Left cardiac atrium (tissue), 4 donors: ENCODE measurements at regions not wholly inside any gene's neighbourhood (a gene's known extent, or its start where the extent isn't known, plus 50 kb on each side); places are given as distances from the start of the nearest gene placed in this dataset.
"Not testable (repeated sequence)": the region's sequence is repeated elsewhere in the genome, so short reads cannot be mapped to it uniquely, and the experiment has no call there.

Experiments used
- ATAC-seq, 2 donors: fragments of 200-7000 bp; cut with Tn5 transposase; one replicate each; pipeline ENCODE4 v1.9.1; 2020; ENCODE audit warnings: mild to moderate bottlenecking in 2 of 2, moderate library complexity in 2 of 2
- DNase-seq: peaks from one replicate; pipeline ENCODE4 v3.0.0-alpha.2; 2020
- intact Hi-C, 2 donors: fragments of 100-400 bp; cut with DNase I; formaldehyde crosslinking; loops; one replicate each; pipeline versions ENCODE4 v1.14.1 to v1.15.1; 2022 to 2023
- donor health status: DM: no; HTN: yes; CAD: no.
- donor health status: DM: no; HTN: yes; CAD: no; lungs with severe emphysema.
- donor health status: DM: yes; HTN: yes; CAD: no.
- donor health status: Dilated cardiomyopathy.

DNA sequence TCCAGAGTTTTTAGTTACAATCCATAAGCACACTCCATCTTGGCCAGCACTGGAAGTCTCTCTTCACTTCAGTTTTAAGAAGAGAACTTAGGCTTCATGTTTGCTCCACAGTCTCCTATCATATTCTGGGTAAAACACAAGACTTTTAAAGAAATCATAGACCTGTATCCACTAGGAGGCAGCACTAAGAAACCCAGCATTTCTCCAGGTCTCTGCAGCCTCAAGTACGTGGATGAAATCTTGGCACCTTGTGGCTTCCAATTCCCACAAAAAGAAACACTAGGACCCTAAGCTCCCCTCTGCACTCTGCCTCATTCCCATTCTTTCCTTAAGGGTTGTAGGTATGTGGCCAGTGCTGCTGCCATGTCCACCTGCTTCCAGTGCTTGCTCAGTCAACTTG lies 367.3 kb upstream of the CASK start:
- DNase-seq: no peak
- intact Hi-C loops: no loop called here
- no peak for ATAC-seq

DNA sequence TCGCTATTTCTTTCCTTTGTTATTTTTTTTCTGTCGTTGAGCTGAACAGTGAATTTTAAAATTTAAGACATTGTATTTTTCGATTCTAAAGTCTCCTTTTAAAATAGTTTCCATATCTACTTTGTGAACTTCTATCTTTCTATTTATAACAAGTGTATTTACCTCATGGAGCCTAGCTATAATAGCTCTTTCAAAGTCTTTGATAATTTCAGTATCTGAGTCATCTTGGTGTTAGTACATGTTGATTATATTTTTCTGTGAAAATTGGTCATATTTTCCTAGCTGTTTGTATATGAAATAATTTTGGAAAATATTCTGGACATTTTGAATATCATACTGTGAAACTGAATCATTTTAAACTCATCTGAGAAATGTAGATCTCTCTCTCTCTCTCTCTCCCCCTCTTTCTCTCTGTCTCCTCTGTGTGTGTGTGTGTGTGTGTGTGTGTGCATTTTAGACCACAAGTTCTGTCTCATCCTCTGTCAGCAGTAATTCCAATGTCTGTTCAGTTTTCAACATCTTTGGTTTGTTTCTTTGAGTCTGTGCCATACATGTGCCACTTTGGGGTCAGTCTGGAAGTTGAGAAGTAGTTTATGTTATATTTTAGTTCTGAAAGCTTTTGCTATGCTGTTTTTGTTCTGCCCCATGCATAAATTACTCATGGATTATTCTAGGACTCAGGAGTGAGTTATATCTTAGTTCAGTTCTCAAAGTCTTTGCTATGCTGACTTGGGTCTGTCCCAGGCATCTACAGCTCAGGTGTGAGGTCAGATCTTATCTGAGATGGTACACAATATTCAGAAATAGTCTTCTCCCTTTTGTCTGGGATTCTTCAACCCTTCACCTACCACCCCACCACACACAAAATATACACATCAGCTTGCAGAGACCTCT lies 366.4 kb upstream of the CASK start:
- intact Hi-C loops: no loop called here
- ATAC-seq (no peak), DNase-seq (no peak)

DNA sequence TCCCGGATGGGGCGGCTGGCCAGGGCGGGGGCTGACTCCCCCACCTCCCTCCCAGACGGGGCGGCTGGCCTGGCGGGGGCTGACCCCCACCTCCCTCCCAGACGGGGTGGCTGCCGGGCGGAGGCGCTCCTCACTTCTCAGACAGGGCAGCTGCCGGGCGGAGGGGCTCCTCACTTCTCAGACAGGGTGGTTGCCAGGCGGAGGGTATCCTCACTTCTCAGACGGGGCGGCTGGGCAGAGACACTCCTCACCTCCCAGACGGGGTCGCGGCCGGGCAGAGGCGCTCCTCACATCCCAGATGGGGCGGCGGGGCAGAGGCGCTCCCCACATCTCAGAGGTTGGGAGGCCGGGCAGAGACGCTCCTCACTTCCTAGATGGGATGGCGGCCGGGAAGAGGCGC lies 362.3 kb upstream of the CASK start:
- ATAC-seq, DNase-seq, intact Hi-C loops: not testable (repeated sequence)

DNA sequence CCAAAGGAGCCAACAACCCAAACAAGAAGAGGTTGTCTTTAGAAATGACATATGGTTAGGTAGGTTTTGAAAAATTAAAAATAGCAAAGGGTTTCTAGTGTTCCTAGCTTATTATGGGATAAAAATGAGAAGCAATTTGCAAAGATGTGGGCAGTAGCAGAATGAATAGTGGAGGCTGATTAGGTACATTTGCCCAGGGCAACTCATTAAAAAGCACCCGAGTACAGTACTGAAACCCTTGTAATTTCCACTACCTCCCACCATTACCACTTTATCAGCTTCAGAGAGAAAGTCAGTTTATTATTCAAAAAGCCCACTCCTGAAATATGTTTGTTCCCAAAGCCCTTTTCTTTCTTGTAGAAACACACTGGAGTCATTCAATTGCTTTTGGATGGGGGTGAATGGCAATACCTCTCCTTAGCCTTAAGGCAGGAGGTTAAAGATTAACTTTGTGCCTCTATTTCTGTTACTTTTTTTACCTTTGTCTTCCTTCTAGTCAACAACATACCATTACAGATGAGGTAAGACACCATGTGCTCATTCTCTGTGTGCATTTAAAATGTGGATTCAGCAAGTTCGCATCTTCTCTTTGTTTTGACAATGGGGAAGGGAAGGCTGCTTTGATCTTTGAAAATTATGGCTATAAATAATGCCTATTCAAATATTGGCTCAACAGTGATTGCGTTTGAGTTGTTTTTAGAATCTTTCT lies 353.8 kb upstream of the CASK start:
- ATAC-seq (no peak), DNase-seq (no peak)
- intact Hi-C loops: no loop called here

DNA sequence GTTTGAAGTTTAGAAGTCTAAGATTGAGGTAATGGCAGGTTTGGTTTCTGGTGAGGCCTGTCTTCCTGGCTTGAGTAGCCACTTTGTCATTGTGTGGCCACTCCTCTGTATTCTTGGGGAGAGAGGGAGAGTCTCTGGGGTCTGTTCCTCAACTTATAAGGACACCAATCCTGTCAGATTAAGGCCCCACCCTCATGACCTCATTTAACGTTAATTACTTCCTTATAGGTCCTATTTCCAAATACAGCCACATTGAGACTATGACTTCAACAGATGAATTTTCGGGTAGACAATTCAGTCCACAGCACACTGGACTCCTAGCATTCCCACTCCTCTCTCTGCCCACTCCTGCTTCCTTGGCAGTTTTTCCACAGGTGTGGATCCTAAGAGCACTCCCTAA lies 350.8 kb upstream of the CASK start:
- intact Hi-C loops: no loop called here
- ATAC-seq (no peak), DNase-seq (no peak)

DNA sequence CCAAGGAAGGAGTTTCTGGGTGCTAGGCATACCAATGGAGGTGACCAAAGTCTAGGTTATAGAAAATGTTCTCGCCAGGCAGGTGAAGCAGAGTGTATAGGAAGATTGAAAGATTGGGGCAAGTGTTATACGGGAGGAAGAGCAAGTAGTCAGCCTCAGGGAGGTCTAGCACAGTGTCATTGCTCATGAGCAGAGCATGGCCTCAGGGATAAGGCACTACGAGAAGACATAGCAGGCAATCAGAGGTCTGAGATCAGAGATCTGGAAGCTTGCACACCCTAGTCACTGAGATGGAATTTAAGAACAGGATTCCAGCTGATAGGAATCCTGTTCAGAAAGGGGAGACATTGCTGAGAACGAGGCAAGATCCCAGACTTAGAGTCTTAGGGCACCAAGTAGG lies 350.0 kb upstream of the CASK start:
- ATAC-seq: no peak
- intact Hi-C loops: no loop called here
- no peak for DNase-seq

DNA sequence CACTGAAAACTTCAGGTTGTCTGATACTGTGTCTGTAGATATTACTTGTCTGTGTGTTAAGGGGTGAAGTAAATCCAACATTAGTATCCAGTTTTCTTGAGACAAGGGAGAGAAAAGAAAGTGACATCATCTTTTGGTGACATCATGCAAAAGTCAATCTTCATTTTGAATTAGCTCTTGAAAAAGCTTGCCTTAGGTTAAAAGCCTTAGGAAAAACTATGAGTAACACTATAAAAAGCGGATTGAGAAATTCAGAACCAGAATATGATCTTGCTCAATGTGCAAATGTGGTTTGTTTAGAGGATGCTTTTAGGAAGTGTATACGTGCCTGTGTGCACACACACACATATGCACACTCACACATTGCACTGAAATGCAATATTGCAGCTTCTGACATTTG lies 345.8 kb upstream of the CASK start:
- DNase-seq (no peak), ATAC-seq (no peak)
- intact Hi-C loops: no loop called here

DNA sequence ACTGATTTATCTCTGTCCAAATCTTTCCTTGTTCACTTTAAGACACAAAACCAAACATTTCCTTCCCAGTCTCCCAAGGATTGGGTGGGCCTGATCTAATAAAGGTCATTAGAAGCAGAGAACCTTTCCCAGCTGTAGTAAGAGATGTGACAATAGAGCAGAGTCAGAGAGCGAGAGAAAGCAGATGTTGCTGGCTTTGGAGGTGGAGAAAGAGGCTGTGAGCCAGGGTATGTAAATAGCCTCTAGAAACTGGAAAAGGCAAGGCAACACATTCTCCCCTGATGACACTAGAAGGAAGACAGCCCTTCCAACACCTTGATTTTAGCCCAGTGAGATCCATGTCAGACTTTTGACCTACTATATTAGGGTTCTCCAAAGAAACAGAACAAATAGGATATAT lies 337.5 kb upstream of the CASK start:
- intact Hi-C loops: no loop called here
- ATAC-seq (no peak), DNase-seq (no peak)

DNA sequence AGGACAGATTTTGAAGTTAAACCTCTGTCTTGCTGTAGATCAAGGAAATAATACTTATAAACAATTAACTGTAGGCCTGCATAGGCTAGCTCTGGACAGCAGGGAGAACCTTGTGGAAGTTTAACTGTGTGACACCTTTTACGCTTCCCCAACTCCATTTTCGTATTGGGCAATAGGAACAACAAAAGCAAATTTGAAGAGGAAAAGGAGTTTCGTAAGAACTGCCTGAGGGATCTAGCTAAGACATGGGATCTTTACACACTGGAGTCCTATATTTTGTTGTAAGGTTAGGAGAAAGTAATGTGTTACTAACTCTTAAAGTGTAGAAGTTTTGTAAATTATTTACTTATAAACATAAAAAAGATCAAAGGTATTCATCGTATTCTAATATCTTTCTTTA lies 324.9 kb upstream of the CASK start:
- intact Hi-C loops: no loop called here
- no peak for ATAC-seq

DNA sequence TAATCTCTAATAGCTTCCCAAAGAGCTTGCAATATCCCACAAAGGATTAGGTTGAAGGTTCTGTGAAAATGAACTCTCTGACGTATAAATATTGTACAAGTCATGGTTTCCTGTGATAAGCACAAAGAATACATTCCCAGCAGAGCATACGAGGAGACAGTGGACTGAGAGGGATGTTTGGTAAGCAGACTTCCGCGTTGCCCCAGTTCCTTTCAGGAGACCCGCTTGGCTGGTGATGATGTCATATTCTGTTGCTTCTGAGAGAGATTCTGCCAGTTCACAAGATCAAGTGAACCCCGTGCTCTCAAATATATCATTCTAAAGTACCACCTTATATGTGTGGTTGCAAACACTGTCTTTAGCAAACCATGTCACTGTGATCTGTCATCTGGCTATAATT lies 323.9 kb upstream of the CASK start:
- DNase-seq (no peak), ATAC-seq (no peak)
- intact Hi-C loops: no loop called here

More for the DNA sequence above, 324.9 kb upstream of the CASK start:
- no peak for DNase-seq

DNA sequence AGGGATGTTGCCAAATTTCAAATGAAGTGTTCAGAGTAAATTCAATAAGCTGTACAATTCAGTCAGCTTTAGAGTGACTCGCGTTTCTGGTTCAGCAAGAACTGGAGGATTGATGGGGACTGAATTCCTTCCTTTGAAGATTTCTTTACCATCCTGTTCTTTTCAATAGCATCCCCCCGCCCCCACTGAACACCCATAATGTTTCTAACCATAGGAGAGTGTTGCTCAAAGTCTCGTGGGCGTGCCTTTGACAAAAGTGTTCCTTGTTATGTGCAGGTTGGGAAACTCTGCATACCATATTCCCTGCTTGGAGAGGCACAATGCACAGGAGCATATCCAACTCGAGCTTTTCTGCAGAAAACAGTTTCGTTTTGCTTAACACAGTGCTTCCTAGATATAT lies 323.5 kb upstream of the CASK start:
- DNase-seq (no peak), ATAC-seq (no peak)
- intact Hi-C loops: no loop called here

DNA sequence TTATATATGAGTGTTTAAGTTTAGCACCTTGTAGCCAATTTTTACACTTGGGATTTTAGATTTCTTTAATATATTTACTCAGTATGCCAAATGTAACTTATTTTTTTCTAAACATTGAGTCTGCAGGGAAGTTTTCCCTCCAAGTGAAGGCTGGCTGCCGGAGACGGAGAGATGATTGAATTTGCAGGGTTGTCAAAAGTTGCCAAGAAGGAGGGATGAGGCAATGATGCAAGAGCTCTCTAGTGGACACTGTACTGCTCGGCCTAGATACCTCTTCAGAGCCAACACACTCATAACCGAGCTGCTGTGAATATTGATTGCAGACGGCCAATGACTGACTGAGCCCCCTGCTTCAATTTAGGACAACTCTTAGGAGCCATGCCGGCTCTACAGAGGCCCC lies 318.6 kb upstream of the CASK start:
- no peak for DNase-seq
- intact Hi-C loops: no loop called here
- no peak for ATAC-seq

DNA sequence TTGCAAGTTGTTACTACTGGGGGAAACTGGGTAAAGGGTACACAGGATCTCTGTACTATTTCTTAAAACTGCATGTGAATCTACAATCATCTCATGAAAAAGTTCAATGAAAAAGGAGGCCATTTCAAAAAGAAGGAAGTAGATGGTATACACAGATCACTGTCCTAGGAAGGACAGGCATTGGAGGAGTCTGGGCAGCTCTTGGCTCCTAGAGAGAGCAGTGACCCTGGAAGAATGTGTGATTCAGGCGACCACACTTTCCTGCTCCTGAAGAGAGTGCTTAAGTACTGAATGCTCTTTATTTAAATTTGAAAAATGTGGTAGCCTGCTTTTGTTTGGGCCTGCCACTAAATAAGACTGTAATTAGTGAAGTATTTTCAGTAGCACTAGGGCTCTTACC lies 318.1 kb upstream of the CASK start:
- ATAC-seq: no peak
- DNase-seq: no peak
- intact Hi-C loops: no loop called here

DNA sequence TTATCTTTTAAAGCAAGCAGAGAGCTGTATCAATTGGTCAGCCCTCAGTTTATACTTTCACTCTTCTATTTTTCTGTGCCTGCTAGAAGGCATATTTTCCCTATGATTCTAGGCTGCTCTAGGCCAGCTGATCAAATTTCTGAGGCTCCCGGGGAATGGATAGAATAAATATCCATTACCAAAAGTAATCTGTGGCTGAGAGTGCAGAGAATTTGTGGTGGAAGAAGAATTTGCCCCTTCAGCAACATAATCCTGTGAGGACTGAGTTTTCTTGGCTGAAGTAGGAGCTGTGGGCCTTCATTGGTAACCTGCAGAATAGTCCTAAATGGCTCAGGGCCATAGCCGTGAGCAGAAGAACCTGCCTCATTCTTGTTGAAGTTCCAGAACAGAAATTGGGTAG lies 314.6 kb upstream of the CASK start:
- DNase-seq (no peak), ATAC-seq (no peak)
- intact Hi-C loops: no loop called here

DNA sequence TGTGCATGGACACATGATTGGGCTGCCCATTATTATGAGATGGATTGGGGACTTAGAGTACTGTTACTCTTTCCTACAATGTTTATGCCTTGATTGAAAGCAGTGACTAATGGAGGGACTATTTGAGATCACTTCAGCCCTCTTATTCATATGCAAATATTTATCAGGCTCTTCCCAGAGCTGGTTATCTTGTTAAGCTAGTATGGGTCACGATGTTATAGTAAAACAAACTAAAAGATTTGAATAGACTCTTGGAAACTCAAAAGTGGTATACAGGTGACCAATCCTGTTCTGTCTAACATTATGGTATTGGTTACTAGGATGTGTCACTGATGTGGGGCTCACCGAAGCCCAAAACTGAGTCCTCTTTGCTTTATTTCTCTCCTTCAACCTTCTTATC lies 306.2 kb upstream of the CASK start:
- ATAC-seq (no peak), DNase-seq (no peak)
- intact Hi-C loops: no loop called here

DNA sequence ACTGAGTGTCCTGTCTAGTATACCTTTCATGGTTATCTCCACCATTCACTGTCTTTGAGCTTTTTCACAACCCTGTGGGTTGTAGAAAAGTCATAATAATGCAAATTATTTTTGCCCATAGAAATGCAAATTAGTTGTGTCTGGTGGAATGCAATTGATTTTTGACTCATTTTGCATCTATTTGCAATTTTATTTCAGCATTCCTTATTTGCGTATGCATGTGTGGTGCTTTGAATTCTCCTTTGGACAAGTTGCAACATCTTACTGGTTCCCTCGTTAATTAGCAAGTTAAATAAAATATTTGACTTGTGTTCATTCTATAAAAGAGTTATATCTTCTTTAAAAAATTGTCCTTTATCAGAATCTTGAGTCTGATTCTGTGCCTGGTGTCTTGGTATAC lies 297.3 kb upstream of the CASK start:
- intact Hi-C loops: no loop called here
- DNase-seq: no peak
- ATAC-seq: no peak

DNA sequence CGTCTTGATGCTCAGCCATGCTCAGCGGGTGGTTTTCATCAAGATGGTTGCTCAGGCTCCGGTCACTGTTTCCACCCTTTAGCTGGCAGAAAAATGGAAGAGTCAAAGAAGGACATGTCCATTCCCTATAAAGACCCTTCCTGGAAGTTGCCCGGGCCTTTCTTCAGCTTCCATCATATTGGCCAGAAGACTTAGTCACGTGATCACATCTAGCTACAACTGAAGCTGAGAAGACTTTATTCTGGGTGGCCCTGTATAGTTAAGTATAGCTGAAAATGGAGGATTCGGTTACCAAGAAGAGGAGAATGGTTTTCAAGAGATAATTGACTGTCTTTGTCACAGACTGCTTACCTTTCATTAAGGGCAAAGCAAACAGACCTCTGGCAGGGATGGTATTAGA lies 296.7 kb upstream of the CASK start:
- intact Hi-C loops: no loop called here

DNA sequence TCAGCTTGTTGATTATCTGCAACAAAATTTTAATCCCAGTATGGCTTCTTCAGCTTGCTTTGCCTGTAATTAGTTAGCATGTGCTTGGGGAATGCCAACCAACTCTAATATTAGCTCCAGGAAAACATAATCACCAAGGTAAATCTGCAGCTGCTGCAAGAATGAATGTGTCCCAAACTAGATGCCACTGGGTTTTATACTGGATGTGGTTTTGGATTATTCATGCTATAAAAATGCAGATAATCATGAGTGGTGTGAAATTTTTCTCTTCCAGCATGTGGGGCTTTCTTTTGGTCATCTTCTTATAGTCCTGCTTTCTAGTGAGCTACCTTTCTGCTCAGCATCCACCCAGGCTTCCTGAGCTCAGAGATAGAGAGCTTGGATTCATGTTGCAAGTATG lies 295.9 kb upstream of the CASK start:
- intact Hi-C loops: no loop called here
- DNase-seq: no peak
- ATAC-seq: no peak

More for the DNA sequence above, 296.7 kb upstream of the CASK start:
- DNase-seq (no peak), ATAC-seq (no peak)

DNA sequence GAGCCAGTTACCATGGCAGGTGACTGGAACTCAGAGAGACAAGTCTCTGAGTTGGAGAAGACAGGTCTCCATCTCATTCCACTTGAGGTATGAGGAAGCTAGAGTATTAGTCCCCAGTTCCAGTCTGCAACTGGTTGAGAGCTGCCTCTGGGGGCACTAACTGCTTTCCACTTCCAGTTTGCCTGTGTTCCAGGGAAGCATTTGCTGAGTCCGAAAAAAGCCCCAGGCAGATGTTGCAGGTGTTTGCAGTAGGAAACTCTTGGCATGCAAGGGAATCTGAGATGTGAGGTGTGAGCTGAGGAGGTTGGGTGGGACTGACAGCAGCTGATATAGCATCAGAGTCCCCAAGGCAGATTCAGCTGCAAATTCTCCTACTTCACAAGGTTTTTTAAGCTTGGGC lies 272.2 kb upstream of the CASK start:
- intact Hi-C loops: no loop called here
- DNase-seq: no peak
- ATAC-seq: no peak

DNA sequence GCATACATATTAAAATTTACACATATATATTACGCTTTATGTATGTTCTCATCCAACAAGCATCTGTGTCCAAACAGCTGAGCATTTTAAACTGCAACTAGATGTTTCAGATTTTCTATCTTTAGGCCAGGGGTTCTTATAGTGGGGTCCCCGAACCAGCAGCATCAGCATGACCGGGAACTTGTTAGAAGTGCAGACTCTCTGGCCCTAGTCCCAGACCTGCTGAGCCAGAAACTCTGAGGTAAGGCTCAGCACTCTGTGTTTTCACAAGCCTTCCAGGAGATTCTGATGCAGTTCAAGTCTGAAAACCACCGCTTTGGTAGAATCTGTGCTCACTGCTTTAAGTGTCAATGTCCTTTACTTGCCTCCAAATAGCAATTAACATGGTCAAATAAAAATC lies 266.2 kb upstream of the CASK start:
- ATAC-seq: no peak
- intact Hi-C loops: no loop called here
- no peak for DNase-seq

DNA sequence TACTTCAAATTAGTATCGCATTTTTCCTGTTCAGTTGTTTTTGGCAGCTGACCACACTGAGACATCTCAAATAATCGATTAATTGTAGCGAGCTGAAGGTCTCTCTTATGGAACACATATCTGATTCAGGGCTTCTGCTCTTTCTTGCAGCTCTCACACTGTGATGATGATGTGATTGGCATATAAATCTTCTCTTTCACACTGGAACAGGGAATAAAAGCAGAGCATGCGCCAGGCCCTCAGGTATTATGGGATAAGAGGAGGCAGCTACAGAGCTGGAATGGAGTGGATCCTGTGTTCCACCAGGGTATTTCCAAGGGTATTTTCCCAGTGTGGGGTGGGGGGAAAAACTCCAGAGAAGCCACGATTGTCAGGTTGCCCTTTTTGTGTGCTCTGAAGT lies 265.4 kb upstream of the CASK start:
- ATAC-seq (no peak), DNase-seq (no peak)
- intact Hi-C loops: no loop called here
